ENCODE measurements at regions not wholly inside any gene's neighbourhood (a gene's known extent, or its start where the extent isn't known, plus 50 kb on each side); places are given as distances from the start of the nearest gene placed in this dataset.
"Not testable (repeated sequence)": the region's sequence is repeated elsewhere in the genome, so short reads cannot be mapped to it uniquely, and the experiment has no call there.

DNA sequence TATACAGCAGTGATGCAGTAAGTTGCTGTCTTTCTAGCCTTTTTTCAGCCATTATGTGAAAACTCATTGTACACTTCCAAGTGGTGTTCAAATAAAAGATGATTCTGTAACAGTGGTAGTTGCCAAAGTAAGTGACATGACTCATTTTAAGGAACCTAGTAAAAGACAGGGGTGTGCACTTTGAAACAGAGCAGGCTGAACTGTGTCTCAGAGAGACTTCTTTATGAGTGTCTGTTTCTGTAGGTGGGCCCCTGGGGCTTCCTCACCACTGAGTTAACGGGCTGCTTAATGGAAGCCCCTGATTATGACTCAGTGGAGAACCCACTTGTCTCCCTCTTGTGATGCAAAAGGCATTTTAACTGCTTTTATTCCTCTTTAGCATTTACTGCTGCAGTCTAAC is 147.3 kb downstream of the PCTP start:
- in situ Hi-C loops (cut with HindIII; ENCODE audit: low pct_unique_long_range_greater_than_20kb, low sequenced_read_pairs): no loop called here
- DNase-seq (ENCODE audit: low read depth): no peak

DNA sequence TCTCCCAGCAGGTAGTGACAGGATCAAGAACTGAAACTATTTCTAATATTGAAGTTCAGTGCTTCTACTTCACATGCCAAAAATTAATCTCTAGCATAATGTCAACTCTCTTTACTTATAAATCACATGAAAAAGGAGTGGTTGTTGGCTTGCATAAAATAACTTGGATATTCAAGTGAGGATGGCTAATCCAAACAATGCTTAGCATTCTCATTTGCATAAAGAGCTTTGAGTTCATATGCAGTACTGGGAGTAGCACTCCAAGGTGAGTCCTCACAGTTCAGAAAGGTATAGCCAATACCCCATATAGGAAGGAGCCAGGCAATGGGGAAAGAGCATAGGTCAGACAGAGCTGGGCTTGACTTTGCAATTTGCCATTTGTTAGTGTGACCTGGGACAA is 149.3 kb downstream of the PCTP start:
- in situ Hi-C loops (cut with HindIII; ENCODE audit: low pct_unique_long_range_greater_than_20kb, low sequenced_read_pairs): no loop called here
- no peak for DNase-seq (ENCODE audit: low read depth)

DNA sequence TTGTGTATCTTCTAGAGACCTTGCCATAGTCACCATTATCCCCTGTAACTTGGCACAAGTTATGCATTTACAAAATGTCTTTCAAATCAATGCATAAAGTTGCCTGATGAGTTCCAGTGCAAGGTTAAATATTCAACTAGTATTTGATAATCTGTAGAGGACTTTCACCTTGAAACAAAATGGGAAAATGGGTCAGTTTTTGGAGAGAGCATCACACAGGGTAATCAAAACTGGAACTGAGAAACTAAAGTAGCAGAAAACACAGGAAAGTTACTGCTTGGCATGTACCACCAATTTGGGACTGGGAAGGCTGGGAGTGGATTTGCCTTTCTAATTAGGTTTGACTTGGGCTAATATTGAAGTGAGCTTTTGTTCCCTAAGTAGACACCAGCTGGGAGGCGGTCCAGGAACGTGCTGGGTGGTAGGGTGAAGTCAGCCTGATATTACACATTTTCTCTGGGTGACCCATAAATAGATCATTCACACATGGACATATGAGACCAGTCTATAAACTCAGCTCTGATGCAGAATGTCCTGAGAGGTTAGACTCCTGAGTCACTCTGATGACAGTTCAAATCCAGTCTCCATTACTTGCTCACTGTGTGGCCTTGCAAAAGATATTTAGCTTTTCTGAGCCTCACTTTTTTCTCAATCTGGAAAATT is 152.3 kb downstream of the PCTP start:
- in situ Hi-C loops (cut with HindIII; ENCODE audit: low pct_unique_long_range_greater_than_20kb, low sequenced_read_pairs): no loop called here
- DNase-seq (ENCODE audit: low read depth): no peak

DNA sequence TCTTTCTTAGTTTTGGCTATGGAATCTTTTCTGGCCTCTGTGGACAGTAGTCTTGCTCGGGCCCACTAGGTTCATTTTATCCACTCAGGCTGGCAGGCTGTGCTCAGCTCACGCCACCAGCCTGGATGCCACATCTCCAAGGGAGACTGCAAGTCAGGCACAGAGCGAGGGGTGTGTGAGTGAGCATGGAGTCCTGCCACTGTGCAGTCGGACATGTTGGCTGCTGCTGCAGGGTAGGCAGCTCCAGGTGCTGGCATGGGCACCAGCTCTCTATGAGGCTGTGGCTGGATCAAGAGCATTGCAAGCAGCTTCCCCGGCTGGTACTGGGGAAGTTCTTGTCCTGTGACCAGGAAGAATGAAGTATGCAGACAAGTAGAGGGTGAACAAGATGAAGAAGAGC is 158.9 kb downstream of the PCTP start:
- in situ Hi-C loops (cut with HindIII; ENCODE audit: low pct_unique_long_range_greater_than_20kb, low sequenced_read_pairs): no loop called here
- no peak for DNase-seq (ENCODE audit: low read depth)

DNA sequence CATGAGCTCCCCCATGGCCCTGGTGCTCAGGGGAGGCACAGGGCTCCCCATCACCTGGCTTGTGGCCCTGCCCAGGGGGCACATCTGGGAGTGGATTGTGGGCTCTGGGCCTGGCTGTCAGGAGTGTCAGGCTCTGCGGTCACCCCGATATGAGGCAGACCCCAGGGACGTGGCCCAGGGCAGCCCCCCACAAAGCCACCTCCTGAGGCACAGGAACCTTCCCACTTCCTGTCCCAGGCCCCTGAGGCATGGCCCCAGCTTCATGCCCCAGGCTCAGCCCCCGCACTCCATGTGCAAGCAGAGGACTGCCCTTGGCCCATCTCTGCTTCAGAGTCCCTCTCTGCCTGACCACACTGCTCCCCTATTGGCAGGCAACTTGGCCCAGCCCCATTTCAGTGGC is 160.3 kb downstream of the PCTP start:
- DNase-seq (ENCODE audit: low read depth): no peak
- in situ Hi-C loops (cut with HindIII; ENCODE audit: low pct_unique_long_range_greater_than_20kb, low sequenced_read_pairs): no loop called here

DNA sequence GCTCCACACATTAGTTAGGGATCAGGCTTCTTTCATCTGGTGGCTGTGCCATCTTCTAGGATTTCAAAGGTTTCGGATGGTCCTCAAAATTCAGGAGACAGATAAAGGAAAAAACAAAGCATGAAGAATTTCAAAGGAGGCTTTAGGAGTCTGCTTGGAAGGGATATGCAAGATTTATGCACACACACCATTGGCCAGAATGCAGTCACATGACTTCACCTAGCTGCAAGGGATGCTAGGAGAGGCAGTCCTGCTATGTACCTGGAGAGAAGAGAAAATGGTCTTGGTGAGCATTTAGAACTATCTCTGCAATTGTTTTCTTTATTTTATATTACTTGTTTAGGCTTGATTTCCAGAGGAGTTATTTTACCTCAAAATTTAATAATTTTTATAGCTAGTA is 174.6 kb downstream of the PCTP start:
- DNase-seq (ENCODE audit: low read depth): no peak
- in situ Hi-C loops (cut with HindIII; ENCODE audit: low pct_unique_long_range_greater_than_20kb, low sequenced_read_pairs): no loop called here

DNA sequence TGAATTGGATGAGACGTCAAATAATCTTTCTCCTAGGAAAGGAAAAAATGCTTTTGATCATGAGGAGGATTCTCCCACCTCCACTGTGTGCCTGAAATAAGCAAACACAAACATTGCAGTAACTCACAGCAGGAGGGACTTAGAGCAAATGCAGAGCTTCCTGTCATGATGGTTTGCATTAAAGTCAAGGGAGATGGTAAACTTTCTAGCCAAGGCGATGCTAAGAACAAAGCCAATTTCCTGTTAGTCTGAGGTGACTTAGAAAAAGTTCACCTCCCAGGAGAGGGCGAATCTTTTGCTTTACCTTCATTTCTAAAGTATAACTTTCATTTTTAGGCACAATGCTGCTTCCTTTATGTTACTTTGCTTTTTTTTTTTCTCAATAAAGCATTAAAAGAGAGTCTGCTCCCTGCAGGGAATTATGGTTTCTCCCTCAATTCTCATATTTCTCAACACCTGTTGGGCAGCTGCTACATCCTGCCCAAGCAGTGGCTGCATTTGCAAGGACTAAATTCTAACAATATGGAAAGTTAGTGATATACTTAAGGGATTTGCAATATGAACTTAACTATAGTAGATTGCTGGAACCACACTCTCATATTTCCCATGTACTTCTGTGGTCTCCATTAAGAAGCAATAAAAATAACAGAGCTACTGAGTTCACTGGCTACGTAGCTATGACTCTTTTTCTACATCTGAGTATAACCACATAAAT is 175.6 kb downstream of the PCTP start:
- in situ Hi-C loops (cut with HindIII; ENCODE audit: low pct_unique_long_range_greater_than_20kb, low sequenced_read_pairs): no loop called here
- no peak for DNase-seq (ENCODE audit: low read depth)

DNA sequence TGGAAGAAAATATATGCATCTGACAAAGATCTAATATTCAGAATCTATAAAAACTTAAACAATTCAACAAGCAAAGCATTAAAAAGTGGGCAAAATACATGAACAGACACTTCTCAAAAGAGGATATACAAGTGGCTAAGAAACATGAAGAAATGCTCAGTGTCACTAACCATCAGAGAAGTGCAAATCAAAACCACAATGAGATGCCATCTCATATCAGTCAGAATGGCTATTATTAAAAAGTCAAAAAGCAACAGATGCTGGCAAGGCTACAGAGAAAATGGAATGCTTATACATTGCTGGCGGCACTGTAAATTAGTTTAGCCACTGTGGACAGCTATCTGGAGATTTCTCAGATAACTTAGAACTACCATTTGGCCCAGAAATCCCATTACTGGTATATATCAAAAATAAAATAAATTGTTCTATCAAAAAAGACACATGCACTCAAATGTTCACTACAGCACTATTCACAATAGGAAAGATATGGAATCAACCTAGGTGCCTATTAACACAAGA is 179.5 kb downstream of the PCTP start:
- in situ Hi-C loops (cut with HindIII; ENCODE audit: low pct_unique_long_range_greater_than_20kb, low sequenced_read_pairs): no loop called here
- no peak for DNase-seq (ENCODE audit: low read depth)

DNA sequence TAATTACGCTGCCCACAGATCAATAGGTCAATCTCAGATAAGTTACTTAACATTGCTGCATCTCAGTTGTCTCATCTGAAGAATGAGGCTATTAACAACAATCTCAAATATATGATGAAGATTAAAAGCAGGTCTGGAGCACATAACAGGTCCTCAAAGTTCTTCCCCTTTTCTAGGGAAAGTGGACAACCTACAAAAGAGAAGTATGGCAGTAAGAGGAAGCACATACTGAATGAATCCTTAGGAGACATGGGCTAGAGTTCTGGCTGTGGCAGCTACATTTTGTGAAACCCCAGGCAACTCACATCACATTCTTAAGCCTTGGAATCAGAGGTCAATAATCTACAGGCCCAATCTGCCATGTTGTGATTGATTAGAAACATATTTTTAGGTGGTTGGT is 180.6 kb downstream of the PCTP start:
- DNase-seq (ENCODE audit: low read depth): no peak
- in situ Hi-C loops (cut with HindIII; ENCODE audit: low pct_unique_long_range_greater_than_20kb, low sequenced_read_pairs): no loop called here

DNA sequence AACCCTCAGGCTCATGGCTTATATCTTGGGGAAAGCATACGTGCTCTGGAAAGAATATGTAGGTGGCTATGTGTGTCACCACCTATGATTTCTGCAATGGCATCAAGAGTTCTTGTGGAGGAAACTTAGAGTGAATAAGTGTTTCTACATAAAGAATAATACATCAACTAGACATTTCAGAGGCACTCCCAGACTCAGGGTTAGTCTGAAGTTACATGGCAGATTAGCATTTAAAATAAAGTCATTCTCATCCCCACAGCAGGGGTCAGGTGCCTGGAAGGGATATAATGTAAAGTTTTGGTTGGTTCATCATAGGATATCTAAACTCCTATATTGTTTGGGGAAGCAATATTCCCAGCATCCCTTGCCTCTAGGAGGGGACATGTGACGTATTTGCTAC is 182.1 kb downstream of the PCTP start:
- DNase-seq (ENCODE audit: low read depth): no peak
- in situ Hi-C loops (cut with HindIII; ENCODE audit: low pct_unique_long_range_greater_than_20kb, low sequenced_read_pairs): no loop called here

DNA sequence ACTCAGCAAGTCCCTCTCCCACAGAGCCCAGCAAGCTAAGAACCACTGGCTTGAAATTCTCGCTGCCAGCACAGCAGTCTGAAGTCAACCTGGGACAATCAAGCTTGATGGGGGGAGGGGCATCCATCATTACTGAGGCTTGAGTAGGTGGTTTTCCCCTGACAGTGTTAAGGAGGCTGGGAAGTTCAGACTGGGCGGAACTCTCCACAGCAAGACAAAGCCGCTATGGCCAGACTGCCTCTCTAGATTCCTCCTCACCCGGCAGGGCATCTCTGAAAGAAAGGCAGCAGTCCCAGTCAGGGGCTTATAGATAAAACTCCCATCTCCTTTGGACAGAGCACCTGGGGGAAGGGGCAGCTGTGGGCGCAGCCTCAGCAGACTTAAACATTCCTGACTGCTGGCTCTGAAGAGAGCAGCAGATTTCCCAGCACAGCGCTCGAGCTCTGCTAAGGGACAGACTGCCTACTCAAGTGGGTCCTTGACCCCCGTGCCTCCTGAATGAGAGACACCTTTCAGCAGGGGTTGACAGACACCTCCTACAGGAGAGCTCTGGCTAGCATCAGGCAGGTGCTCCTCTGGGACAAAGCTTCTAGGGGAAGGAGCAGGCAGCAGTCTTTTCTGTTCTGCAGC is 188.4 kb downstream of the PCTP start:
- in situ Hi-C loops (cut with HindIII; ENCODE audit: low pct_unique_long_range_greater_than_20kb, low sequenced_read_pairs); DNase-seq (ENCODE audit: low read depth): not testable (repeated sequence)

DNA sequence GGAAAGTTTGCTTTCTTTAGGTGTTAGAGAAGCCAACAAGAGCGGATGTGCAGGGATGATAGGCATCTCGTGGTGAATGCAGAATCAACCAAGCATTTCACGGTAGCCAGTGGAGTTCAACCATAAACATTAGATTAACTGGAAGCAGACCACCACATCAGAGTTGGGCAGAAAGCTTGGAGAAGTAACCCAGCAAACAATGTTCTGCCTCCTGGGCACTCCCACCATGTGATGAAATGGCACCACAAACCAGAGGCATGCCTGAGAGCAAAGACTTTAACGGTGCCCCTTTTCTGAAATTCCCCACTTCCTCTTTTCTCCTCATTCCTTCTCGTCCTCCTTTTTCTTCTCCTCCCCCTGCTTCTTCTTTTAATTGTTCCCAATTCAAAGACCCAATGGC is 193.5 kb upstream of the ANKFN1 start:
- in situ Hi-C loops (cut with HindIII; ENCODE audit: low pct_unique_long_range_greater_than_20kb, low sequenced_read_pairs): no loop called here
- DNase-seq (ENCODE audit: low read depth): no peak

DNA sequence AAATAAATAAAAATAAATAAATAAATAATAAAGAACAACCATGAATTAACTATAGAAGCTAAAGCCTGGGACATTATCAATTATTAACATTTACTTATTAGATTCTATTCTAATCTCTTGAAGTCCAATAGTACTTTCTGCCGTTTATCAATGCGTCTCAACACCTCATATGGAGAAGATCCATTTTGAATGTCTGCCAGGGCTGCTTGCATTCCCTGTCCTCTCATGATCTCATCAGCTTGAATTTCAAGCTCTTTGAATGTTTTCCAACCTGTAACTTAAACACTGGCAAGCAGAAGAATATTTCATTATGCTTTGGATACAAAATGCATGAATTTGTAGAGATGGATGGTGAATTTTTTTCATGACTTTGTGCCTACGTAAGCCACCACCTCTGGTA is 191.9 kb upstream of the ANKFN1 start:
- no peak for DNase-seq (ENCODE audit: low read depth)
- in situ Hi-C loops (cut with HindIII; ENCODE audit: low pct_unique_long_range_greater_than_20kb, low sequenced_read_pairs): no loop called here

DNA sequence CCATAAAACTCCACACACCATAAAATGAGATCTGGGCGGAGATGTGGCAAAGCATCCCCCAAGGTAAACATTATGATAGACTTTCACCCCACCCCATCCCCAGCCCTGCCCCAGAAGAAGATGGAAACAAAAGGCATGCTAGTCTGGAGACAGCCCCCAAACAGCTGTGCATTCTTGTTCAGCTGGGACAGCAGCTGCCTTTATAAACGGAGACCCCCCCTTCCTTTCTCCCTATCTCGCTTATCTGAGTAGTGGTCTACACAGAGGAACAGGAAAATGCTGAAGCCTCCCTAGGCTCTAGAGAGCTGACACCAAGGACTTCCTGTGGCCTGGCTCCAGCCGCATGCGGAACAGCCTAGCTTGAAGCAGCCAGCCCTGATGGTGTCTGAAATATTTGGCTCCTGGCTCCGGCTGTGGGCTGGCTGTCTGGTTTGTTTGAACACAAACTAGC is 190.3 kb upstream of the ANKFN1 start:
- no peak for DNase-seq (ENCODE audit: low read depth)
- in situ Hi-C loops (cut with HindIII; ENCODE audit: low pct_unique_long_range_greater_than_20kb, low sequenced_read_pairs): no loop called here

DNA sequence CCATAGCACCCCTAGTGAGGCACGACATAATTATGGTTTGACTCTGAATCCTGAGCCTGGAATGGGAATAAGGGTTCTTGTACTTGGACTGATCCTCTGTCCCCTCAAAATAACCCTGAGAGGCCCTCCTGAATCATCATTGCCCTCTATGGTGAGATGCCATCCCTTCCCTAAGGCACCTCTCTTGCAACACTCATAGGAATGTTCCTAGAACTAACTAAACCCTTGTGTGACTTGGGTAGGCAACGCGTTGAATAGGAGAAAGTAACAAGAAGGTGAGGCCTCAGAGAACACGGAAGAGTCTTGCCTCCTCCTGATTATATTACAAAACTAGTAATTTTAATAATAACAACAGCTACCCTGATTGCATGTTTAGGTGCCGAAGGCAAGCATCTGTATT is 189.1 kb upstream of the ANKFN1 start:
- no peak for DNase-seq (ENCODE audit: low read depth)
- in situ Hi-C loops (cut with HindIII; ENCODE audit: low pct_unique_long_range_greater_than_20kb, low sequenced_read_pairs): no loop called here

DNA sequence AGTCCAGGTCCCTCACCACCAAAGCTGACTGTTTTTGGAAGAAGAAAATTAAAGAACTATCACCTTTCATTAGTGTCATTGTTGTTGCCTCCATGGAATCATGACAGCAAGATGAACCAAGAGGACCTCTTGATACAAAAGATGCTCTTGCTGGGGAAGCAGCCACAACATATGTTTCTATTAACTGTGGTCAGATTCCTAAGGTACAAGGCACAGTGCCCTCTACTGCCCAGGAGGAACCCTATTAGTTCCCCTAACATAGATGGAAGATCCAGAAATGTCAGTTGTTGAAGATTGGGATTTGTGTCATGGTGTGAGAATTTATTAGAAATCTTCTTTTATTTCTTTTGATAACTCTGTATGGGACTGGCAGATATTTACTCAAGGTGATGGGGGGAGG is 188.2 kb upstream of the ANKFN1 start:
- in situ Hi-C loops (cut with HindIII; ENCODE audit: low pct_unique_long_range_greater_than_20kb, low sequenced_read_pairs): no loop called here
- no peak for DNase-seq (ENCODE audit: low read depth)

DNA sequence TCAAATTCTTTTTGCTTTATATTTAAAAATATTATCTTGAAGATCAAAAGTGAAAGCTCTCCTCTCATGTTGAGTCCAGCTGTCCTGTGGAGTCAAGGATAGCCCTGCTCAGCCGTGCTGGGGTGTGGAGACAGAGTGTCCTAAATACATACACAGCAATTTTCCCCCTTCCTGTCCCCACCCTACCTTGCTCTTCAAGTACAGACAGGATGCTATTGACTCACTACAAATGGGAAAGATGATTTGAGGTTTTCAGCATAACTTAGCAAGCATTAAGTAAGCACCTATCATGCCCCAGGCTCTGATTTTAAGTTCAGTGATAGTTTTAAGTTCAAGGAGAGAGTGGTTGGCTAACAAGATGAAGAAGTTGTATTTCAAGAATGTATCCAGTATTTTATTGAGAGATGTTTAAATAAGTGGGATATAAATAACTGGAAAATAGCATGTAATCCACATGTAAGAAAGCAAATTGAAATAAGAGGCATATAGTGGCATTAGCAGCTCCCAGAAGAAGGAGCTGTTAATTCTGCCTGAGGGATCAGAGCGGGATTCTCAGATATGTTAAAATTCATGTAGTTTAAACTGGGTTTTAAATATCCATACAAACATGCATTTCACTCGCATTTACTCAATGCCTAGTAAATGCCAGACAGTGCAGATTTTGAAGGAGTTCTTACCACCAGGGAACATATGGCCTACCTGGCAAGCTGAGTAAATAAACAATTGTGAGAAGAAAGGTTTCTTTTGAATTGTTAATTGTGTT is 183.5 kb upstream of the ANKFN1 start:
- in situ Hi-C loops (cut with HindIII; ENCODE audit: low pct_unique_long_range_greater_than_20kb, low sequenced_read_pairs): no loop called here
- DNase-seq (ENCODE audit: low read depth): no peak

DNA sequence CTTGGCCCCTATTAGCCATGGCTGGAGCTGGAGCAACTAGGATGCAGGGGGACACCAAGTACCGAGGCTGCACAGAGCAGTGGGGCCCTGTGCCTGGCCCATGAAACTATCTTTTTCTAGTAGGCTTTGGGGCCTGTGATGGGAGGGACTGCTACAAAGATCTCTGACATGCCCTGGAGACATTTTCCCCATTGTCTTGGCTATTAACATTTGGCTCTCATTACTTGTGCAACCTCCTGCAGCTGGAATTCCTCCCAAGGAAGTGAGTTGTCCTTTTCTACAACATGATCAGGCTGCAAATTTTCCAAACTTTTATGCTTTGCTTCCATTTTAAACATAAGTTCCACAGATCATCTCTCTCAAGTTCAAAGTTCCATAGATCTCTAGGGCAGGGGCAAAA is 174.7 kb upstream of the ANKFN1 start:
- in situ Hi-C loops (cut with HindIII; ENCODE audit: low pct_unique_long_range_greater_than_20kb, low sequenced_read_pairs): no loop called here
- no peak for DNase-seq (ENCODE audit: low read depth)

DNA sequence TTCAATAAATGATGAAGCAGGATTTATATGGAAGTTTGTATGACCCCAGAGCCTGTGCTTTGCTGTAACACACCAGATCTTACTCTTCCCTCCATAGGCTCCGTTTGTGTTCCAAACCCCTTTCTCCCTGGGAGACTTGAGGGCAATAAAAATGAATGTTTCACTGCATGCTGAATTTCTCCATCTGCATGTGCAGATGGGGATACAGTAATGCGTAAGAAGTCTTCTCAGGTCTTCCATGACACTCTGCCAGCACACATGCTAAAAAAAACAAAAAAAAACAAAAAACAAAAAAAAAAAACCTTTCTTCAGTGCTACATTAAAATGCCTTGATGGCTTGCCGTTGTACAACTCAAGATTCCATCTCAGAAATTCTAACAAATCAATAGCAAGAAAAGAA is 170.2 kb upstream of the ANKFN1 start:
- in situ Hi-C loops (cut with HindIII; ENCODE audit: low pct_unique_long_range_greater_than_20kb, low sequenced_read_pairs): no loop called here
- DNase-seq (ENCODE audit: low read depth): no peak
